DND-41 (cell line): ENCODE measurements at regions not wholly inside any gene's neighbourhood (a gene's known extent, or its start where the extent isn't known, plus 50 kb on each side); places are given as distances from the start of the nearest gene placed in this dataset.

Experiments
- ATAC-seq: fragments of 200-7000 bp; cut with Tn5 transposase; 3 replicates; pipeline ENCODE4 v1.9.1; 2021; ENCODE audit warnings: low read depth; ENCODE audit not compliant: insufficient read depth
- DNase-seq: peaks from one replicate; pipeline ENCODE4 v3.0.0-alpha.2; 2020
- H2AFZ ChIP-seq: 2 replicates; pipeline ENCODE4 v1.6.0; 2012; ENCODE audit warnings: low read depth, low read length
- H3K27ac ChIP-seq: 2 replicates; pipeline ENCODE4 v1.5.1; 2012; ENCODE audit warnings: low read length, inconsistent platforms
- H3K27me3 ChIP-seq: fragments of 200-600 bp; sonication (generic); 2 replicates; pipeline ENCODE4 v1.6.0; 2012; ENCODE audit warnings: low read length, mild to moderate bottlenecking, inconsistent platforms; ENCODE audit not compliant: insufficient read depth, poor library complexity
- H3K36me3 ChIP-seq: 2 replicates; pipeline ENCODE4 v1.5.1; 2012; ENCODE audit warnings: low read length, inconsistent platforms; ENCODE audit not compliant: insufficient read depth
- H3K4me1 ChIP-seq: 2 replicates; pipeline ENCODE4 v1.5.1; 2012; ENCODE audit warnings: mild to moderate bottlenecking, low read length; ENCODE audit not compliant: insufficient read depth
- H3K4me2 ChIP-seq: 2 replicates; pipeline ENCODE4 v1.6.0; 2012; ENCODE audit warnings: mild to moderate bottlenecking, moderate library complexity, low read length, inconsistent platforms; ENCODE audit not compliant: insufficient read depth
- H3K4me3 ChIP-seq, 2 experiments: fragments of 200-600 bp in 1 of 2; shearing (Covaris generic) in 1 of 2; 2 replicates each; pipeline ENCODE4 v1.5.1; 2012 to 2016; ENCODE audit warnings: inconsistent platforms in 2 of 2, low read length in 2 of 2, mild to moderate bottlenecking in 2 of 2, low read depth in 1 of 2, moderate library complexity in 1 of 2
- H3K79me2 ChIP-seq: 2 replicates; pipeline ENCODE4 v1.6.0; 2012; ENCODE audit warnings: low read length, inconsistent platforms; ENCODE audit not compliant: insufficient read depth
- H3K9ac ChIP-seq: 2 replicates; pipeline ENCODE4 v1.6.0; 2012; ENCODE audit warnings: low read depth, mild to moderate bottlenecking, inconsistent platforms, low read length, moderate library complexity
- H3K9me3 ChIP-seq: 2 replicates; pipeline ENCODE4 v1.5.1; 2012; ENCODE audit warnings: low read length, moderate library complexity, mild to moderate bottlenecking, inconsistent platforms; ENCODE audit not compliant: insufficient read depth, severe bottlenecking
- H4K20me1 ChIP-seq: 2 replicates; pipeline ENCODE4 v1.6.0; 2012; ENCODE audit warnings: low read length; ENCODE audit not compliant: insufficient read depth
- EZH2 ChIP-seq: IDR thresholded peaks from 3 replicates; pipeline ENCODE4 v1.6.1; 2012; ENCODE audit warnings: borderline replicate concordance, low read depth, mild to moderate bottlenecking, moderate library complexity, low read length, inconsistent platforms; ENCODE audit not compliant: severe bottlenecking
- TF ChIP-seq, protein P1 (sequence below): IDR thresholded peaks from 2 replicates; pipeline ENCODE4 v1.5.1; 2012; ENCODE audit warnings: borderline replicate concordance, low read length, moderate library complexity, mild to moderate bottlenecking; ENCODE audit not compliant: poor library complexity, severe bottlenecking; ENCODE audit errors: extremely low read depth

DNA sequence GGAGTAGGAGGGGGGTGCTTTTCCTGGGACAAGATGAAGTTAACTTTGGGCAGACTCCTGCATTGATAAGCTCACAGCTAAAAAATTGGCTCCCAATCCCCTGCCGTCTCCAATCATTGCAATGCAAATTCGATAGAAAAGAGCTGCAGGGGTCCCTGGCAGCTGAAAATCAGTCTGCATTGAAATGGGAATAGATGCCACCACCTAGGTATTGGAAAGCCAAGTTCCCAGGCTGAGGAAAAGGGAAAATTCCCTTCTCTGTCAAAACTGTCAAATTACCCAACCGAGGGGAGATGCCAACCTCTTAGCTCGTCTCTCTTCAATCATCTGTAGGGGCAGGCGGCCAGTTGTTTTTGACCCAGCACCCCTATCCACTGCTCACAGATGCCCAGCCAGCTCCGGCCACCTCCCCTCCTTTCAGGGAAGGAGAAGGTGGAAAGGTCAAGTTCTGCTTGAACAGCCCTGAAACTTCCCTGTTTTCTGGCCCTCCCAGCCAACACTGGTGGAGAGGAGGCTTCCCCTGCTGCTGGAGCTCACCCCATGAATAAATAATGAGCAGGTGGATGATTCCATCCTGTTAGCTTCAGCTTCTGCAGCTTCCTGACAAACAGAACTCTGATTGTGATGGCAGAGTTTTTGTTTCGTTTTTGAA is 916.3 kb downstream of the TBC1D22A start:
- peaks cover under 1% of the 10 kb centered on the region for H3K9me3 ChIP-seq
- no peak overlapping the region for H3K27ac ChIP-seq
- H2AFZ ChIP-seq: no peak overlapping the region
- ATAC-seq (no peak), DNase-seq (no peak)
- H3K9ac ChIP-seq: no peak overlapping the region
- H3K79me2 ChIP-seq: no peaks in the 10 kb centered on the region
- H3K4me3 ChIP-seq: no peak overlapping the region
- H4K20me1 ChIP-seq: no peaks in the 10 kb centered on the region
- no peaks in the 10 kb centered on the region for H3K36me3 ChIP-seq
- TF ChIP-seq EZH2: no peak
- TF ChIP-seq, protein P1, sequence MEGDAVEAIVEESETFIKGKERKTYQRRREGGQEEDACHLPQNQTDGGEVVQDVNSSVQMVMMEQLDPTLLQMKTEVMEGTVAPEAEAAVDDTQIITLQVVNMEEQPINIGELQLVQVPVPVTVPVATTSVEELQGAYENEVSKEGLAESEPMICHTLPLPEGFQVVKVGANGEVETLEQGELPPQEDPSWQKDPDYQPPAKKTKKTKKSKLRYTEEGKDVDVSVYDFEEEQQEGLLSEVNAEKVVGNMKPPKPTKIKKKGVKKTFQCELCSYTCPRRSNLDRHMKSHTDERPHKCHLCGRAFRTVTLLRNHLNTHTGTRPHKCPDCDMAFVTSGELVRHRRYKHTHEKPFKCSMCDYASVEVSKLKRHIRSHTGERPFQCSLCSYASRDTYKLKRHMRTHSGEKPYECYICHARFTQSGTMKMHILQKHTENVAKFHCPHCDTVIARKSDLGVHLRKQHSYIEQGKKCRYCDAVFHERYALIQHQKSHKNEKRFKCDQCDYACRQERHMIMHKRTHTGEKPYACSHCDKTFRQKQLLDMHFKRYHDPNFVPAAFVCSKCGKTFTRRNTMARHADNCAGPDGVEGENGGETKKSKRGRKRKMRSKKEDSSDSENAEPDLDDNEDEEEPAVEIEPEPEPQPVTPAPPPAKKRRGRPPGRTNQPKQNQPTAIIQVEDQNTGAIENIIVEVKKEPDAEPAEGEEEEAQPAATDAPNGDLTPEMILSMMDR: no peak
- H3K27me3 ChIP-seq: no peaks in the 10 kb centered on the region
- no peak overlapping the region for H3K4me2 ChIP-seq
- no peaks in the 10 kb centered on the region for H3K4me1 ChIP-seq

DNA sequence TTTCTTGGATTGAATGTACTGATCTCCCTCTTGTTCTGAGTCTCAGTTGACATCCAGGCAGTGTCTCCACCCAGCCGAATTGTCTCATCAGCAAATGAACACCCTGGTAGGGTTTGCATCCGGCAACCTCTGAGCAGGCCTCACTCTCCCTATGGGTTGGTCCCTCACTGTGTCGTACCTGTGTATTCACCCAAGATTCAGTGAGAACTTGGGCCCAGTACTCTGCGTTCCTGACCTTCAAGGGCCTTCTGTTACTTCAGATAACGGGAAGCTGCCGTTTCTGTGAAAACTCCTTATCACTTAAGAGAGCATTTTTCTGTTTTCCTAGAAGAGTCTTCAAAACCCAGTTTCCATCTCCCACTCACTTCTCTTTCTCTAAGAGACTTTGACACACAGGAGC is 915.6 kb downstream of the TBC1D22A start:
- H3K4me3 ChIP-seq: no peak overlapping the region
- no peak overlapping the region for H3K4me2 ChIP-seq
- no peak overlapping the region for H3K9ac ChIP-seq
- no peaks in the 10 kb centered on the region for H3K9me3 ChIP-seq
- no peaks in the 10 kb centered on the region for H3K36me3 ChIP-seq
- DNase-seq (no peak), ATAC-seq (no peak)
- no peak overlapping the region for H2AFZ ChIP-seq
- no peaks in the 10 kb centered on the region for H4K20me1 ChIP-seq
- no peaks in the 10 kb centered on the region for H3K27me3 ChIP-seq
- no peaks in the 10 kb centered on the region for H3K79me2 ChIP-seq
- no peaks in the 10 kb centered on the region for H3K4me1 ChIP-seq
- no peak overlapping the region for H3K27ac ChIP-seq
- TF ChIP-seq, protein P1: no peak
- TF ChIP-seq EZH2: no peak

DNA sequence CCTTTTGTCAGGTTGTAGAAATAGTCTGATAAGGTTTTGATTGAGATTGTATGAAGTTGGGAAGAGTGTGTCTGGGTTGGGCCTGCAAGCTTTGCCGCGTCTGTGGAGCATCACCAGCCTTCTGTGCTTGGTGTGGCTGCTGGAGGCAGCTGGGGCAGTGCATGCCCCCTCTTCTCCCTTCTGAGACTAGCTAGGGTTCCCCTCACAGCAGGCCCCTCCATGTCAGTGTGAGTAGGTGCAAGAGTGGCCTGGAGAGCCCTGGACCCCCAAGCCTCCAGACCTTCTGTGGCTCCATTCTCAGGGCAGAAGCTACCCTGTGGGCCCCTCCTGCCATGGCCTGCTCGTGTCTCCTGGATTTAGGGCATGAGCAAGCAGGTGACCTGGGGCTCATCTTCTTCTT is 914.2 kb downstream of the TBC1D22A start:
- Histone ChIP-seq H3K36me3 (no peaks in the 10 kb centered on the region), H3K4me2 (no peak overlapping the region), H3K27me3 (no peaks in the 10 kb centered on the region), H3K4me3 (no peak overlapping the region), H3K9me3 (no peaks in the 10 kb centered on the region), H4K20me1 (no peaks in the 10 kb centered on the region), H3K79me2 (no peaks in the 10 kb centered on the region), H3K9ac (no peak overlapping the region), H3K27ac (no peak overlapping the region), H3K4me1 (no peaks in the 10 kb centered on the region), H2AFZ (no peak overlapping the region)
- TF ChIP-seq EZH2: no peak
- TF ChIP-seq, protein P1: no peak
- ATAC-seq (no peak), DNase-seq (no peak)
